ENCODE measurements at regions not wholly inside any gene's neighbourhood (a gene's known extent, or its start where the extent isn't known, plus 50 kb on each side); places are given as distances from the start of the nearest gene placed in this dataset.

GRCh38 chr5:174380311-174380710, 334.8 kb downstream of the NSG2 start:
- peaks cover 0 to 5% of the 10 kb centered on the region in 2 donors for H3K9me3 Mint-ChIP-seq
- H3K27me3 Mint-ChIP-seq: no peaks in the 10 kb centered on the region
- no peak overlapping the region for H3K27ac Mint-ChIP-seq
- no peak for ATAC-seq (replicated peaks)
- DNase-seq: no peak
- no peak overlapping the region for H3K4me3 Mint-ChIP-seq
- H3K36me3 Mint-ChIP-seq (ENCODE audit: insufficient read depth): no peaks in the 10 kb centered on the region
- H3K4me1 Mint-ChIP-seq (ENCODE audit: low read depth in 2 of 2): no peaks in the 10 kb centered on the region

DNA sequence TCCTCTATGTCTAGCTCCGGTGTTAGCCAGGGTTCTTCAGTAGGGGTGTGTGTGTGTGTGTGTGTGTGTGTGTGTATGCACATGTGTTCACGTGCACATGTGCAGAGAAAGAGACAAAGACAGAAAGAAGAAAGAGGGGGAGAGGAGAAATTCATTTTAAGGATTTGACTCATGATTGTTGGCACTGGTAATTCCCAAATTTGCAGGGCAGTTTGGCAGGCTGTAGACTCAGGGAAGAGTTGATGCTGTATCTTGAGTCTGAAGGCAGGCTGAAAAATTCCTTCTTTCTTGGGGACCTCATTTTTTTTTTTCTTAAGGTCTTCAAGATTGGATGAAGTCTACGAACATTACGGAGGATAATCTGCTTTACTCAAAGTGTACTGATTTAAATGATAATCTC, 335.7 kb downstream of the NSG2 start:
- ATAC-seq (replicated peaks) (no peak), DNase-seq (no peak)
- H3K4me1 Mint-ChIP-seq (ENCODE audit: low read depth in 2 of 2): no peaks in the 10 kb centered on the region
- H3K4me3 Mint-ChIP-seq: no peak overlapping the region
- no peaks in the 10 kb centered on the region for H3K27me3 Mint-ChIP-seq
- H3K9me3 Mint-ChIP-seq: peaks cover 0 to 5% of the 10 kb centered on the region in 2 donors
- H3K27ac Mint-ChIP-seq: no peak overlapping the region
- no peaks in the 10 kb centered on the region for H3K36me3 Mint-ChIP-seq (ENCODE audit: insufficient read depth)

GRCh38 chr5:174383210-174384167, 338.0 kb downstream of the NSG2 start:
- ATAC-seq (replicated peaks): no peak
- H3K36me3 Mint-ChIP-seq (ENCODE audit: insufficient read depth): no peaks in the 10 kb centered on the region

GRCh38 chr5:174384509-174384947, 339.0 kb downstream of the NSG2 start:
- H3K4me1 Mint-ChIP-seq (ENCODE audit: low read depth in 2 of 2): no peaks in the 10 kb centered on the region
- no peak overlapping the region for H3K27ac Mint-ChIP-seq
- no peak for ATAC-seq (replicated peaks)
- no peak overlapping the region for H3K4me3 Mint-ChIP-seq
- peaks cover 0 to 7% of the 10 kb centered on the region in 2 donors for H3K9me3 Mint-ChIP-seq
- no peak for DNase-seq
- no peaks in the 10 kb centered on the region for H3K36me3 Mint-ChIP-seq (ENCODE audit: insufficient read depth)
- no peaks in the 10 kb centered on the region for H3K27me3 Mint-ChIP-seq

More at GRCh38 chr5:174383210-174384167, 338.0 kb downstream of the NSG2 start:
- Mint-ChIP-seq H3K4me3 (no peak overlapping the region), H3K27ac (no peak overlapping the region), H3K9me3 (peaks cover 0 to 7% of the 10 kb centered on the region in 2 donors), H3K27me3 (no peaks in the 10 kb centered on the region), H3K4me1 (ENCODE audit: low read depth in 2 of 2) (no peaks in the 10 kb centered on the region)
- no peak for DNase-seq

- no peaks in the 10 kb centered on the region for H3K36me3 Mint-ChIP-seq (ENCODE audit: insufficient read depth)
- H3K9me3 Mint-ChIP-seq: peaks cover 0 to 3% of the 10 kb centered on the region in 2 donors
- no peaks in the 10 kb centered on the region for H3K4me1 Mint-ChIP-seq (ENCODE audit: low read depth in 2 of 2)
- ATAC-seq (replicated peaks) (no peak), DNase-seq (no peak)
- no peak overlapping the region for H3K4me3 Mint-ChIP-seq
- H3K27ac Mint-ChIP-seq: no peak overlapping the region
- H3K27me3 Mint-ChIP-seq: no peaks in the 10 kb centered on the region
Measured at GRCh38 chr5:174386306-174386705, 338.1 kb upstream of the MSX2 start.

GRCh38 chr5:174386846-174387245, 337.5 kb upstream of the MSX2 start:
- no peaks in the 10 kb centered on the region for H3K27me3 Mint-ChIP-seq
- no peaks in the 10 kb centered on the region for H3K4me1 Mint-ChIP-seq (ENCODE audit: low read depth in 2 of 2)
- DNase-seq (no peak), ATAC-seq (replicated peaks) (no peak)
- no peak overlapping the region for H3K4me3 Mint-ChIP-seq
- no peak overlapping the region for H3K27ac Mint-ChIP-seq
- H3K36me3 Mint-ChIP-seq (ENCODE audit: insufficient read depth): no peaks in the 10 kb centered on the region
- peaks cover 0 to 3% of the 10 kb centered on the region in 2 donors for H3K9me3 Mint-ChIP-seq

DNA sequence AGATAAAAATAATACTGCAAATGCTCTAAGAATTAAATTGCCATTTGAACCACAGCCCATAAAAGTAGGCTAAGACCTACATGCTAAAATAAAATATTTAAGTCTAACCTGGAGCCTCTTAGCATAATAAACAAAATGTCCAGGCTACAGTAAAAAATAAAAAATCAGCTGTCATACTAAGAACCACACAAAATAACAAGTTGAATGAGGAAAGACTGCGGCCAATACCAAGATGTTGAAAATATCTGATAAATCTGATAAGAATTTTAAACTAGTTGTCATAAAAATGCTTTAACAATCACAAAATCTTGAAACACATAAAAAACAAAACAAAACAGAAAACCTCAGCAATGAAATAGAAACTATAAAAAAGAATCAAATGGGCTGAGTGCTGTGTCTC, 336.9 kb upstream of the MSX2 start:
- Mint-ChIP-seq H3K27me3 (no peaks in the 10 kb centered on the region), H3K27ac (no peak overlapping the region), H3K4me3 (no peak overlapping the region), H3K9me3 (peaks cover 3 to 6% of the 10 kb centered on the region in 2 donors), H3K4me1 (ENCODE audit: low read depth in 2 of 2) (no peaks in the 10 kb centered on the region), H3K36me3 (ENCODE audit: insufficient read depth) (no peaks in the 10 kb centered on the region)
- ATAC-seq (replicated peaks): no peak
- no peak for DNase-seq

DNA sequence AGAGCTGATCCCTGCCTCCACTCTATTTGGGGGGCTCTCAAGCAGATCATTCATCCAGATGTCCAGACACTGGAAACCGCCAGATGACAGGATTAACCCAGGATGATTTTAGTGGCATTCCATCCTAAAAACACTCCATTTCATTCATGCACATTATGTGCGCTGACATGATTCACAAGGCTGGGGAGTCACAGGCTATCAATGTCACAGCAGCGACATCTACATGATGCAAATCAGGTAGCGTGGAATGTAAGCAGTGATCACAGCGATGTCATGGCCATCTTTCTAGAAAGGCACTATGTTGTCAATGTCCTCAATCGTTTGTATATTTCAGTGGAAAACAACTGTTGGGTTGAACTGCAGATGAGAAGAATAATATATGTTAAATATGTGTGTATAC, 331.5 kb upstream of the MSX2 start:
- DNase-seq: no peak
- Mint-ChIP-seq H3K4me1 (ENCODE audit: low read depth in 2 of 2) (no peaks in the 10 kb centered on the region), H3K4me3 (no peak overlapping the region), H3K36me3 (ENCODE audit: insufficient read depth) (no peaks in the 10 kb centered on the region), H3K9me3 (peaks cover 3 to 9% of the 10 kb centered on the region in 2 donors), H3K27me3 (no peaks in the 10 kb centered on the region), H3K27ac (no peak overlapping the region)
- ATAC-seq (replicated peaks): no peak

DNA sequence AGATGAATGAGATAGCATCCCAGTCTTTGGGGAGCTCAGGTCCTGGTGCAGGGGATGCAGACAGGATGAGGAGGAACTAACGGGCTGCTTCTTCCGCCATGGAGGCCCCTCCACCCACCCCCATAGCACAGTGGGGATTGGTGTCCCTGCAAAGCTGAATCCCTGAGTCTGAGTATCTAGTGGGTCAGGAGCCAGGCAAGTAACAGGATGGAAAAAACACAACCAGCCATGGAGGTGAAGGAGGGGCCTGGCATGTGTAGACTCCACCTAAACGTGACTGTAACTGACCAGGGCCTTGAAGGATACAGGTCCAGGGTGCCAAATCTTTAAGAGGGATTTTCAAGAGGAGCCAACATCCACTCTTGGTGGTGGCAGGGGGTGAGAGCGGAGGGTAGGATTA, 327.8 kb upstream of the MSX2 start:
- no peak for DNase-seq

GRCh38 chr5:174397206-174397605, 327.2 kb upstream of the MSX2 start:
- Mint-ChIP-seq H3K36me3 (ENCODE audit: insufficient read depth) (no peaks in the 10 kb centered on the region), H3K27ac (no peak overlapping the region), H3K4me1 (ENCODE audit: low read depth in 2 of 2) (no peaks in the 10 kb centered on the region), H3K27me3 (no peaks in the 10 kb centered on the region), H3K4me3 (no peak overlapping the region), H3K9me3 (peaks cover 3 to 6% of the 10 kb centered on the region in 2 donors)
- DNase-seq (no peak), ATAC-seq (replicated peaks) (no peak)

More for the DNA sequence above, 327.8 kb upstream of the MSX2 start:
- Mint-ChIP-seq H3K4me1 (ENCODE audit: low read depth in 2 of 2) (no peaks in the 10 kb centered on the region), H3K36me3 (ENCODE audit: insufficient read depth) (no peaks in the 10 kb centered on the region), H3K4me3 (no peak overlapping the region), H3K27ac (no peak overlapping the region), H3K27me3 (no peaks in the 10 kb centered on the region), H3K9me3 (peaks cover 3 to 9% of the 10 kb centered on the region in 2 donors)
- no peak for ATAC-seq (replicated peaks)

GRCh38 chr5:174398171-174398570, 326.2 kb upstream of the MSX2 start:
- Mint-ChIP-seq H3K4me1 (ENCODE audit: low read depth in 2 of 2) (no peaks in the 10 kb centered on the region), H3K36me3 (ENCODE audit: insufficient read depth) (no peaks in the 10 kb centered on the region), H3K27ac (no peak overlapping the region), H3K9me3 (peaks cover 0 to 5% of the 10 kb centered on the region in 2 donors), H3K27me3 (no peaks in the 10 kb centered on the region), H3K4me3 (no peak overlapping the region)
- no peak for ATAC-seq (replicated peaks)
- no peak for DNase-seq

DNA sequence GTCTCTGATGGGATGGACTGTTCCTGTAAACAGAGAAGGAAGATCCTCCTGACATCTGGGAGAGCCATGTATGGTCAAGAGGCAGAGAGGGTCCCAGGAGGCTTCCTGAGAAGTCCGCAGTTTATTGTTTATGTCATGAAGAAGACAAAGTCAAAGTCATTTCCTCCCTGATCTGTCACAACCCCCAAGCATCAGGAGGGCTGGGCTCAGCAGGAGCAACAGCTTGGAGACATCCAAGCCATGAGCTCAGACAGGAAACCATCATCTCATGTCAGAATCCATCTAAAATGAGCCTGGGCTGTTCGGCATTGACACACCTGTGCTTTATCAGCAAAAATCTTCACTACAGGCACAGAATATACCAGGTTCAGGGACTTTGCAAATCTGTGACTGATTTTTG, 325.0 kb upstream of the MSX2 start:
- Mint-ChIP-seq H3K9me3 (peaks cover 0 to 5% of the 10 kb centered on the region in 2 donors), H3K27ac (no peak overlapping the region), H3K4me1 (ENCODE audit: low read depth in 2 of 2) (no peaks in the 10 kb centered on the region), H3K4me3 (no peak overlapping the region), H3K36me3 (ENCODE audit: insufficient read depth) (no peaks in the 10 kb centered on the region), H3K27me3 (no peaks in the 10 kb centered on the region)
- ATAC-seq (replicated peaks) (no peak), DNase-seq (no peak)

DNA sequence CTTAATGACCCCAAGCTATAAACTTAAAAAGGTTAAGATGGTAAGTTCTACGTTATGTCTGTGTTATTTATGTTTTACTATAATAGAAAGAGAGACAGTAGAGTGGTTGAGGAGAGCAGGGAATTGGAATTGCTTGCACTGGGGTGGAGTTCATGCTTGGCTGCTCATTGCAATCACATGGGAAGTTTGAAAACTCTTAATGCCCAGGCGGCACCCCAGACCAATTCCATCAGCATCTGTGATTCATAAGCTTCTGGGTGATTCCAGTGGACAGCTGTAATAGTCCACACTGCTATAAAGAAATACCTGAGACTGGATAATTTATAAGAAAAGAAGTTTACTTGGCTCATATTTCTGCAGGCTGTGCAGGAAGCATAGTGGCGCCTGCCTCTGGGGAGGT, 323.9 kb upstream of the MSX2 start:
- no peaks in the 10 kb centered on the region for H3K4me1 Mint-ChIP-seq (ENCODE audit: low read depth in 2 of 2)
- H3K4me3 Mint-ChIP-seq: no peak overlapping the region
- peaks cover 7 to 9% of the 10 kb centered on the region in 2 donors for H3K9me3 Mint-ChIP-seq
- no peak overlapping the region for H3K27ac Mint-ChIP-seq
- peaks cover 5 to 10% of the 10 kb centered on the region in 2 donors for H3K27me3 Mint-ChIP-seq
- H3K36me3 Mint-ChIP-seq (ENCODE audit: insufficient read depth): no peaks in the 10 kb centered on the region
- no peak for ATAC-seq (replicated peaks)
- DNase-seq: no peak

- H3K27me3 Mint-ChIP-seq: peaks cover 6 to 10% of the 10 kb centered on the region in 2 donors
- H3K9me3 Mint-ChIP-seq: peaks cover 9 to 10% of the 10 kb centered on the region in 2 donors
- no peak for DNase-seq
- H3K4me3 Mint-ChIP-seq: no peak overlapping the region
- no peaks in the 10 kb centered on the region for H3K4me1 Mint-ChIP-seq (ENCODE audit: low read depth in 2 of 2)
- H3K27ac Mint-ChIP-seq: no peak overlapping the region
- no peak for ATAC-seq (replicated peaks)
- no peaks in the 10 kb centered on the region for H3K36me3 Mint-ChIP-seq (ENCODE audit: insufficient read depth)
Measured at GRCh38 chr5:174401793-174402192, 322.6 kb upstream of the MSX2 start.
